DMS 273 (cell line): ENCODE measurements at regions not wholly inside any gene's neighbourhood (a gene's known extent, or its start where the extent isn't known, plus 50 kb on each side); places are given as distances from the start of the nearest gene placed in this dataset.
A peak's percentile ranks its signal among the peaks of the same experiment; 100 is the strongest.
"Not testable (repeated sequence)": the region's sequence is repeated elsewhere in the genome, so short reads cannot be mapped to it uniquely, and the experiment has no call there.

Source experiments
- DNase-seq: peaks from one replicate; lab custom pipeline; 2025; ENCODE audit not compliant: unreplicated experiment; lab: John Stamatoyannopoulos, UW

DNA sequence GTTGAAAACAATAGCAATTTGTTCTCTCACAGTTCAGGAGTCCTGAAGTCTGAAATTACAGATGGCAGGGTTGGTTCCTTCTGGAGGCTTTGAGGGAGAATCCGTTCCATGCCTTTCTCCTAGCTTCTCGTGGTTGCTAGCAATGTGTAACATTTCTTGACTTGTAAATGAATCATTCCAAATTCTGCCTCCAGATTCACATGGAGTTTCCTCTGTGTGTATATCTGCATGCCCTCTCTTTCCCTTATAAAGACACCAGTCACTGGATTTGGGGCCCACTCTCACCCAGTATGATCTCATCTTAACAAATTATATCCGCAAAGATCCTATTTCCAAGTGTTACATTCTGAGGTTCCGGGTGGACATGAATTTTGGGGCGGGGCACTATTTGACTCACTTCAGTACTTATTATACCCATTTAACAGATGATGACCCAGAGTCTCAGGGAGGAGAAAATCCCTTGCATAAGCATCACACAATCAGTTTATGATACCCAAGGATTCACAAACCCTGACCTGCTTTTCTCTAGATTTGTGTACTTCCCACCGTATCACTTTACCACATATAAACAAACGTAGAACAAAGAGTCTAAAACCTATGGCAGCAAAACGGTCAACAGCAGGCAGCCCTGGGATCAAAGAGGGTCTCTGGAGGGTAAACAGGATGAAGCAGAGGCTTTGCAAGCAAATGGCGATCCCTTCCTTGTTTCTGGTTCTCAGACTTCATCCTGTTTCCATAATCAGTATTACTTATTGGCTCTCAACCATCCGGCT lies 93.7 kb downstream of the C9orf152 start:
- DNase-seq: no peak

DNA sequence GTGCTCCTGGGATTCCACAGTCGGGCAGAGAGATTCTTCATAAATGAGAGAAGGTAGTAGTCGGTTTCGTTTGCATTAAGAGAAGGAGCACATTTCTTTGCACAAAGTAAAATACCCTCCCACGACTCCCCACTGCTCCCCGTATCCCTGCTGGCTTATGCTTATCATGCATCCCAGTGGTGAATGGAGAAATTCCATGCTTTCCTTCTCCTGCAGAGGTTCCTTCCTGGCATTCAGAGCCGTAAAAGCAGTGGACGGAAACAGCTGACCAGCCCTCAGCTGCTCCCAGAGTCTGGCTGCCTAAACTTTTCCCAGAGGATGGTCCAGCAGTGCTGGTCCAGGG lies 93.1 kb downstream of the C9orf152 start:
- no peak for DNase-seq

- DNase-seq: no peak
Measured at GRCh38 chr9:110115341-110115820, 92.6 kb downstream of the C9orf152 start.

DNA sequence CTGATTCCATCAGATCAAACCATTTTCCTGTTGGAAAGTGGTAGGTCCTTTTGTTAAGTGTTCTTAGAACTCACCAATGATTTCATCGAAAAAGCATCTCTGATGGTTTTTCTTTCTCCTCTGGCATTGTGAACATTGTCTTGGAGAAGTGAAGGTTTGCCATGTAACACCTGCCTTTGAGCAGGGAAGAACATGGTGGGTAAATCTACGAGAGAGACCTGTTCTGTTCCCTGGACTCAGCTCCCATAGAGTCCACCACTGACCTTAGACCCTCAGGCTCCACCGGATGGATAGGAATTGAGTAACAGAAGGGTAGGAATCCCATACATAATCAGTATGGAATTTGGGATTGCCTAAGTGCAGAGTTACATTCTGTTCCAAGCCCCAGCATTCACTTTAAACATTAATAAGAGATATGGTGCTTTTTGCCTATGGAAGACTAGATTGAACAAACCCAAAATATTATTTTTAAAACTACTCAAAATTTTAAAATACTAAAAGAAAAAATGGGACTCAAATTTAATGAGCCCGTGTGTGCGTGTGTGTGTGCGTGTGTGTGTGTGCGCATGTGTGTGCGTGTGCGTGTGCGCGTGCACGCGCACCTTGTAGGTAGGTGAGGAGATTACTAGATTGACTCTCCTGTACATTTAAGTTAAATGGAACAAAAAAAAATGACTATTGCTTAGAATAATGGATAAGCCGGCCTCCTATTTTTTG lies 92.0 kb downstream of the C9orf152 start:
- no peak for DNase-seq

DNA sequence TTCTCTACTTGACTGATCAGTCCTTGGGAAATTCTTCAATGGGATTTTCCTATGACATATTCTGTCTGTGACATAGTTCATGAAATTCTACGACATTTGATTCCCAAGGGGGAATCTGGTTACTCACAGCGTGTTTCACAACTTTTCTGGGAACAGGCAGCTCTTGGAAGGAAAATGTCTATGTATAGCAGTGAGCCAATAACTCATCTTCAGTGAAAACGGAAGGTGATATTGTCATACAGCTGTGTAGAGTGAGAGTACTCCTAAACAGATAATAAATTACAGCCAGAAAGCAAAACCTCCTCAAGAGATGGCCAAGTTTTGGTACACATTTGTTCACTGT lies 91.4 kb downstream of the C9orf152 start:
- DNase-seq: no peak

GRCh38 chr9:110121170-110121569 lies 86.8 kb downstream of the C9orf152 start:
- no peak for DNase-seq

GRCh38 chr9:110123341-110124095 lies 84.4 kb downstream of the C9orf152 start:
- DNase-seq: peak; percentile 15

GRCh38 chr9:110124439-110124838 lies 83.5 kb downstream of the C9orf152 start:
- DNase-seq: no peak

GRCh38 chr9:110125207-110125751 lies 82.7 kb downstream of the C9orf152 start:
- no peak for DNase-seq

GRCh38 chr9:110125763-110126351 lies 82.1 kb downstream of the C9orf152 start:
- no peak for DNase-seq

- no peak for DNase-seq
Measured at GRCh38 chr9:110126499-110126941, 81.4 kb downstream of the C9orf152 start.

GRCh38 chr9:110126986-110127864 lies 80.7 kb downstream of the C9orf152 start:
- DNase-seq: no peak

DNA sequence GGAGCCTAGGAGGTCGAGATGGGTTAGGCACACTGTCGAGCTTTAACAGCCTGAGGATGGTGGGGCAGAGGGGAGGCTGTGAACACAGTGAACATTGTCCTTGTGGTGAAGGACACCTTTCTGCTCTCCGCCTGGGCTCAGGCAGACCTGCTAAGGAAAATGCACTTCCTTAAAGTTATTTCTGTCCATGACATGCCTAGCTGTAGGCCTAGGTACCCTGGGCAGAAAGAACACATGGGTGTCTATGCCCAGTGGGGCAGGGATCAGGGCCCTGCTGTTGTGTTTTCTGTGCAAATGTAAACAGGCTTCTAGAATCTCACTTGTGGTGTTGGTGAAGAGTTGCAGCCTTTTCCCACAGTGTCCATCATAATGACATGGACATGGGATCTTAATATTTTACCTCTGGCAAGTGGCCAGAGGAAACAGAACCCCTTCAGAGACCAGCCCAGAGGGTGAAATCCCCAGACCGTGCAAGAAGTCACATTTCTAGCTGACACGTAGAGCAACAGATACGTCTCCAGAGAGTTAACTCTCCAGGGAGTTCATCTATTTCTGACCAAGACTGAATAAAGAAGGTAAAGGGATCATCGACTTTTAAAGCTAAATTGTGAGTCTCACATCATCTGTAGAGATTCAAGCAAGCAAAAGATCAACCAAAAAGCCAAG lies 79.2 kb downstream of the C9orf152 start:
- DNase-seq: no peak

GRCh38 chr9:110129425-110129824 lies 78.5 kb downstream of the C9orf152 start:
- no peak for DNase-seq

DNA sequence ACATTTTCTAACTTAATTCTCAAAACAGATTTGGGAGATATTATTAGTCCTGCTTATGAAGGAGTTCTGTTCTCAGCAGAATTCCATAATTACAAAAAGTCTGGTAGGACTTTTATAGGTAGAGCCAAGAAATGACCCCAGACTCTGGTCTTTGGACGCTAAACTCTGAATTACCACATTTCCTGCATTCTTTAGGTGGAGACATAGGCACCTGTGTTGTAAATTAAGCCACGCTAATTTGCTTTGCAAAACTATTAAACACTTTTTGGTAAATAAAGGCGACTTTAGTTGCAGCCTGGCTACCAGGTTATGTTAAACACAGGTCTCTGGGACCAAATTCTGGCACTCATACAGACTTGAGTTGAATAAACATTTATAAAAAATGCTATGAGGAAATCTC lies 77.7 kb downstream of the C9orf152 start:
- DNase-seq: no peak

DNA sequence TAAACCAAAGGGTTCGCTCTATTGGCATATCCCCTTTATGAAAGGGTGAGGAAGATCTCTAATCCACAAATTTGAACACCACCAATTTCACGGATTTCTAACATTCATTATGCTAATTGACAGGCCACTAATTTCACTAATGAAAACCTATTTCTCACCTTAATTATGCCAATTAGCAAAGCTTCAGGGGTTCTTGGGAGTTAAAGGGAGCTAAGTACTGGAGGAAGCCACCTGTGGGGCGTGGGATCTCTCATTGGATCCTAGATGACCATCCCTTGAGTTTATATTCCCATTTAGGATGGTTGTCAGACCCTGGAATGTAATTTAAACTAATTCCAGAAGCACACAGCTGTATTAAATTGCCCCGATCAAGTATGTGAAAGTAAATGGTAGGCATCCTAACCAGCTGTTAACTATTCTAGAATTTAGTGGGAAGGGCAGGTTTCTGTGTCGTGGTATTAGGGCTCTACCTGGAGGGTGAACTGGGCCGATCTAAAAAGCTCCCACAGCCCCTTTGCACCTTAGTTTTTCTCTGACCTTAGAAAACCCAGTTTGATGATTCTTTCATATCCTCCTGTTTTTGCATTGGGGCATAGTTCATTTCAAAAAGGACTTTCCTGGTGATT lies 77.1 kb downstream of the C9orf152 start:
- no peak for DNase-seq

- DNase-seq: no peak
Measured at GRCh38 chr9:110131499-110131898, 76.5 kb downstream of the C9orf152 start.

DNA sequence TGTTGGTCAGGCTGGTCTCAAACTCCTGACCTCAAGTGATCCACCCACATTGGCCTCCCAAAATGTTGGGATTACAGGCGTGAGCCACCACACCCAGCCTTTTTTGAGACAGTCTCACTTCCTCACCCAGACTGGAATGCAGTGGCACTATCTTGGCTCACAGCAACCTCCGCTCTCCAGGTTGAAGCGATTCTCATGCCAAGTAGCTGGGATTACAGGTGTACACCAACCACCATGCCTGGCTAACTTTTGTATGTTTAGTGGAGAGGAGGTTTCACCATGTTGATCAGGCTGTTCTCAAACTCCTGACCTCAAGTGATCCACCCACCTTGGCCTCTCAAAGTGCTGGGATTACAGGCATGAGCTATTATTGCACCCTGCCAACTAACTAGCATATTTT lies 75.4 kb downstream of the C9orf152 start:
- DNase-seq: not testable (repeated sequence)

DNA sequence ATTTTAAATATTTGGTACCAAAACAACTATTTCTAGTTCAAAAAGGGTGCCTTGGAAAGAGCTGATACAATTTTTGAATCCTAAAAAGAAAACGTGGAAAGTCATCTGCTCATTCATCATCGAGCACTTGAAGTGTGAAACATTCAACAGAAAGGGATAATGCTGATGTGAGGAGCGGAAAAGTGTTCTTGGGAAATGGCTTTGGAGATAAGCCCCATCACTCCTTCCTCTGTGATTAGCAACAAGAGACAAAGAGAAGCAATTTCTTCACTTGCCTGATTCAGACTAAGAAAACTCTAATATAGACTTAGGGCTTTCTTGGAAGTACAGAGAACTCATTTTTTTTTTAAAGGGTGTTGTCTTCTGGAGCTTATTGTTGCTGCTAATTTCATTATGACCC lies 74.9 kb downstream of the C9orf152 start:
- DNase-seq: no peak
